Smooth muscle cell (in vitro differentiated cells): ENCODE measurements at regions not wholly inside any gene's neighbourhood (a gene's known extent, or its start where the extent isn't known, plus 50 kb on each side); places are given as distances from the start of the nearest gene placed in this dataset.

Experiments used
- DNase-seq: peaks from one replicate; lab custom pipeline; 2025; ENCODE audit not compliant: unreplicated experiment; lab: John Stamatoyannopoulos, UW
- H2AFZ ChIP-seq: fragments of 200-600 bp; sonication (generic); 2 replicates; pipeline ENCODE4 v1.6.0; 2016; ENCODE audit warnings: antibody characterized with exemption, low read depth, mild to moderate bottlenecking
- H3F3A ChIP-seq: fragments of 200-600 bp; sonication (generic); 2 replicates; pipeline ENCODE4 v1.6.0; 2017; ENCODE audit warnings: antibody characterized with exemption, low read depth
- H3K27ac ChIP-seq: fragments of 200-600 bp; sonication (generic); 2 replicates; pipeline ENCODE4 v1.5.1; 2016; ENCODE audit warnings: low read depth, mild to moderate bottlenecking
- H3K27me3 ChIP-seq: fragments of 200-600 bp; sonication (generic); 2 replicates; pipeline ENCODE4 v1.6.1; 2016; ENCODE audit warnings: low read depth, mild to moderate bottlenecking
- H3K36me3 ChIP-seq: fragments of 200-600 bp; sonication (generic); 2 replicates; pipeline ENCODE4 v1.5.1; 2016; ENCODE audit warnings: low read depth
- H3K4me1 ChIP-seq: fragments of 200-600 bp; sonication (generic); 2 replicates; pipeline ENCODE4 v1.5.1; 2016; ENCODE audit warnings: low read depth
- H3K4me2 ChIP-seq: fragments of 200-600 bp; sonication (generic); 2 replicates; pipeline ENCODE4 v1.6.0; 2016; ENCODE audit warnings: mild to moderate bottlenecking
- H3K4me3 ChIP-seq: fragments of 200-600 bp; sonication (generic); 2 replicates; pipeline ENCODE4 v1.5.1; 2016; ENCODE audit warnings: mild to moderate bottlenecking
- H3K79me2 ChIP-seq: fragments of 200-600 bp; sonication (generic); 2 replicates; pipeline ENCODE4 v1.6.0; 2016; ENCODE audit warnings: low read depth, mild to moderate bottlenecking
- H3K9ac ChIP-seq: fragments of 200-600 bp; sonication (generic); 2 replicates; pipeline ENCODE4 v1.6.0; 2016; ENCODE audit warnings: low read depth
- H3K9me3 ChIP-seq: fragments of 200-600 bp; sonication (generic); replicated peaks from 2 replicates; pipeline ENCODE4 v1.5.1; 2016; ENCODE audit warnings: low read depth
- H4K20me1 ChIP-seq: fragments of 200-600 bp; sonication (generic); 2 replicates; pipeline ENCODE4 v1.6.0; 2016; ENCODE audit warnings: low read depth
- CTCF ChIP-seq: fragments of 200-600 bp; sonication (generic); IDR thresholded peaks from 2 replicates; pipeline ENCODE4 v1.5.1; 2017; ENCODE audit warnings: borderline replicate concordance, mild to moderate bottlenecking, antibody characterized with exemption; ENCODE audit not compliant: insufficient read depth, poor library complexity, severe bottlenecking
- WGBS: methylation state at CpG from one replicate; pipeline ENCODE4 v1.1.7; 2016; ENCODE audit warnings: low lambda C conversion rate; 5-methylcytosine and 5-hydroxymethylcytosine counted together

GRCh38 chr1:34398916-34399275, 222.2 kb downstream of the C1orf94 start:
- Histone ChIP-seq H3F3A (no peaks in the 10 kb centered on the region), H3K9ac (no peak overlapping the region), H4K20me1 (no peaks in the 10 kb centered on the region), H3K9me3 (no peaks in the 10 kb centered on the region), H3K4me1 (no peaks in the 10 kb centered on the region), H3K36me3 (no peaks in the 10 kb centered on the region), H3K4me3 (no peak overlapping the region), H3K4me2 (no peak overlapping the region), H3K27me3 (no peaks in the 10 kb centered on the region), H3K27ac (no peak overlapping the region), H3K79me2 (no peaks in the 10 kb centered on the region), H2AFZ (no peak overlapping the region)
- TF ChIP-seq CTCF, result no peak
- WGBS, result 39% methylated on average over 4 of the region's 4 CpGs
- no peak for DNase-seq

GRCh38 chr1:34400675-34401074, 224.0 kb downstream of the C1orf94 start:
- Histone ChIP-seq H3K36me3 (no peaks in the 10 kb centered on the region), H2AFZ (no peak overlapping the region), H3F3A (no peaks in the 10 kb centered on the region), H3K27me3 (no peaks in the 10 kb centered on the region), H3K9me3 (no peaks in the 10 kb centered on the region), H3K79me2 (no peaks in the 10 kb centered on the region), H3K27ac (no peak overlapping the region), H4K20me1 (no peaks in the 10 kb centered on the region), H3K4me2 (no peak overlapping the region), H3K4me3 (no peak overlapping the region), H3K9ac (no peak overlapping the region), H3K4me1 (no peaks in the 10 kb centered on the region)
- DNase-seq, result no peak
- WGBS, result 37% methylated on average over 2 of the region's 2 CpGs
- no peak for TF ChIP-seq CTCF

- Histone ChIP-seq H3F3A (no peaks in the 10 kb centered on the region), H3K4me2 (no peak overlapping the region), H2AFZ (no peak overlapping the region), H4K20me1 (no peaks in the 10 kb centered on the region), H3K27me3 (no peaks in the 10 kb centered on the region), H3K9ac (no peak overlapping the region), H3K9me3 (no peaks in the 10 kb centered on the region), H3K4me1 (no peaks in the 10 kb centered on the region), H3K36me3 (no peaks in the 10 kb centered on the region), H3K79me2 (no peaks in the 10 kb centered on the region), H3K4me3 (no peak overlapping the region), H3K27ac (no peak overlapping the region)
- no peak for TF ChIP-seq CTCF
- DNase-seq, result no peak
Measured at GRCh38 chr1:34403156-34403555, 226.4 kb downstream of the C1orf94 start.

- Histone ChIP-seq H3K9ac (no peak overlapping the region), H2AFZ (no peak overlapping the region), H3K9me3 (no peaks in the 10 kb centered on the region), H3K27ac (no peak overlapping the region), H3K4me3 (no peak overlapping the region), H3K4me2 (no peak overlapping the region), H3F3A (no peaks in the 10 kb centered on the region), H3K36me3 (no peaks in the 10 kb centered on the region), H3K27me3 (no peaks in the 10 kb centered on the region), H3K4me1 (no peaks in the 10 kb centered on the region), H3K79me2 (no peaks in the 10 kb centered on the region), H4K20me1 (no peaks in the 10 kb centered on the region)
- no peak for TF ChIP-seq CTCF
- no peak for DNase-seq
Measured at GRCh38 chr1:34404804-34405203, 228.1 kb downstream of the C1orf94 start.
